G401 (cell line): ENCODE measurements at regions not wholly inside any gene's neighbourhood (a gene's known extent, or its start where the extent isn't known, plus 50 kb on each side); places are given as distances from the start of the nearest gene placed in this dataset.

Experiments used
- DNase-seq: peaks from one replicate; pipeline ENCODE4 v3.0.0-alpha.2; 2015; ENCODE audit warnings: low spot score
- in situ Hi-C: cut with HindIII; loops from 2 replicates; pipeline ENCODE4 v1.10.0; 2016; ENCODE audit warnings: low sequenced_read_pairs, mixed read lengths

GRCh38 chr2:16568998-16569784 is 96.4 kb downstream of the CYRIA start:
- in situ Hi-C loops, result no loop called here
- no peak for DNase-seq

- in situ Hi-C loops, result no loop called here
- no peak for DNase-seq
These were observed 98.9 kb downstream of the CYRIA start for GRCh38 chr2:16566701-16567100.

- in situ Hi-C loops, result no loop called here
- no peak for DNase-seq
These were observed 100.2 kb downstream of the CYRIA start for GRCh38 chr2:16565481-16565880.

GRCh38 chr2:16561676-16562075 is 104.0 kb downstream of the CYRIA start:
- no peak for DNase-seq
- in situ Hi-C loops, result no loop called here

GRCh38 chr2:16561251-16561650 is 104.4 kb downstream of the CYRIA start:
- in situ Hi-C loops, result no loop called here

GRCh38 chr2:16559278-16560067 is 106.2 kb downstream of the CYRIA start:
- DNase-seq, result no peak
- in situ Hi-C loops, result no loop called here

More at GRCh38 chr2:16561251-16561650, 104.4 kb downstream of the CYRIA start:
- DNase-seq, result no peak

- in situ Hi-C loops, result no loop called here
- no peak for DNase-seq
These were observed 111.5 kb downstream of the CYRIA start for GRCh38 chr2:16554060-16554583.

GRCh38 chr2:16553226-16553625 is 112.4 kb downstream of the CYRIA start:
- peak; percentile 56 for DNase-seq
- in situ Hi-C loops, result no loop called here

GRCh38 chr2:16552202-16552601 is 113.4 kb downstream of the CYRIA start:
- no peak for DNase-seq
- in situ Hi-C loops, result no loop called here

- DNase-seq, result no peak
- in situ Hi-C loops, result no loop called here
These were observed 117.6 kb downstream of the CYRIA start for GRCh38 chr2:16548036-16548435.

- DNase-seq, result no peak
- in situ Hi-C loops, result no loop called here
These were observed 119.4 kb downstream of the CYRIA start for GRCh38 chr2:16546128-16546754.

- in situ Hi-C loops, result no loop called here
- no peak for DNase-seq
These were observed 126.9 kb downstream of the CYRIA start for GRCh38 chr2:16538707-16539106.

GRCh38 chr2:16537347-16537746 is 128.3 kb downstream of the CYRIA start:
- no peak for DNase-seq
- in situ Hi-C loops, result no loop called here

GRCh38 chr2:16526193-16526592 is 139.4 kb downstream of the CYRIA start:
- no peak for DNase-seq
- in situ Hi-C loops, result no loop called here

GRCh38 chr2:16525265-16525887 is 140.3 kb downstream of the CYRIA start:
- no peak for DNase-seq
- in situ Hi-C loops, result no loop called here

GRCh38 chr2:16523711-16524110 is 141.9 kb downstream of the CYRIA start:
- in situ Hi-C loops, result no loop called here
- DNase-seq, result no peak

GRCh38 chr2:16522031-16522831 is 143.4 kb downstream of the CYRIA start:
- DNase-seq, result no peak
- in situ Hi-C loops, result no loop called here

- no peak for DNase-seq
- in situ Hi-C loops, result no loop called here
These were observed 144.7 kb downstream of the CYRIA start for GRCh38 chr2:16520891-16521290.

- no peak for DNase-seq
- in situ Hi-C loops, result no loop called here
These were observed 149.9 kb downstream of the CYRIA start for GRCh38 chr2:16515696-16516095.
